NCI-H2029 (cell line): ENCODE measurements at regions not wholly inside any gene's neighbourhood (a gene's known extent, or its start where the extent isn't known, plus 50 kb on each side); places are given as distances from the start of the nearest gene placed in this dataset.

Source experiments
- DNase-seq: peaks from one replicate; lab custom pipeline; 2025; lab: John Stamatoyannopoulos, UW

GRCh38 chr21:16912075-16912474 is 600.8 kb upstream of the CXADR start:
- no peak for DNase-seq

- DNase-seq, result no peak
Observed at GRCh38 chr21:16913010-16913409, 599.8 kb upstream of the CXADR start.

GRCh38 chr21:16928439-16928838 is 584.4 kb upstream of the CXADR start:
- no peak for DNase-seq

- DNase-seq, result no peak
Observed at GRCh38 chr21:16932314-16932713, 580.5 kb upstream of the CXADR start.

GRCh38 chr21:16942703-16943102 is 570.1 kb upstream of the CXADR start:
- peak; percentile 25 for DNase-seq

GRCh38 chr21:16943231-16943630 is 569.6 kb upstream of the CXADR start:
- DNase-seq, result no peak

- peak; percentile 61 for DNase-seq
Observed at GRCh38 chr21:16945580-16945979, 567.3 kb upstream of the CXADR start.

- no peak for DNase-seq
Observed at GRCh38 chr21:16956824-16957223, 556.0 kb upstream of the CXADR start.

- DNase-seq, result no peak
Observed at GRCh38 chr21:16965424-16965823, 547.4 kb upstream of the CXADR start.

GRCh38 chr21:16968436-16968835 is 544.4 kb upstream of the CXADR start:
- DNase-seq, result no peak

- no peak for DNase-seq
Observed at GRCh38 chr21:16969636-16970035, 543.2 kb upstream of the CXADR start.

- no peak for DNase-seq
Observed at GRCh38 chr21:16974060-16974459, 538.8 kb upstream of the CXADR start.

- no peak for DNase-seq
Observed at GRCh38 chr21:16976193-16976592, 536.6 kb upstream of the CXADR start.

GRCh38 chr21:16978309-16978895 is 534.4 kb upstream of the CXADR start:
- no peak for DNase-seq

GRCh38 chr21:16979574-16979973 is 533.3 kb upstream of the CXADR start:
- no peak for DNase-seq

- peak; percentile 30 for DNase-seq
Observed at GRCh38 chr21:16983420-16983819, 529.4 kb upstream of the CXADR start.

- DNase-seq, result no peak
Observed at GRCh38 chr21:16992448-16992847, 520.4 kb upstream of the CXADR start.

- DNase-seq, result no peak
Observed at GRCh38 chr21:16993416-16994038, 519.3 kb upstream of the CXADR start.

GRCh38 chr21:17002594-17003257 is 510.1 kb upstream of the CXADR start:
- DNase-seq, result no peak

- DNase-seq, result no peak
Observed at GRCh38 chr21:17003258-17003615, 509.6 kb upstream of the CXADR start.

GRCh38 chr21:17003763-17004373 is 509.0 kb upstream of the CXADR start:
- no peak for DNase-seq

- DNase-seq, result no peak
Observed at GRCh38 chr21:17032141-17032655, 480.6 kb upstream of the CXADR start.

- DNase-seq, result no peak
Observed at GRCh38 chr21:17044696-17045095, 468.1 kb upstream of the CXADR start.
